ENCODE measurements at regions not wholly inside any gene's neighbourhood (a gene's known extent, or its start where the extent isn't known, plus 50 kb on each side); places are given as distances from the start of the nearest gene placed in this dataset.

DNA sequence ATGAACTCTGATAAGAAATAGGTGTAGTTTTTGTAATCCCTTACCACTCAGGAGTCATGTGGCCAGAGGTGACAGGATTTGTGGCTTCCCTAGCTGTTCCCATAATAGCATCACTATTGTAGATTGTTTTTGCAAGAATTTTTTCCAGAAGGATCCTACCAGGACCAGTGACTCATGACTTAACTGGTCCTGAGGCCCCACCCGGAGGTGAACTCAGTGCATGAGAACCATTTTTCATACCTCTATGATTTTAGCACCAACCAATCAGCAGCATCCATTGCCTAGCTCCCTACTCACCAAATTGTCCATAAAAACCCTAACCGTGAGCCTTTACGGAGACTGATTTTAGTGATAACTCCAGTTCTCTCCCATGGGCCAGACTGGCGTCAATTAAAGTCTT lies 484.8 kb downstream of the PSAT1 start:
- no peak for DNase-seq
- Histone ChIP-seq H3K4me3 (no peak overlapping the region), H3K9me3 (replicated peaks) (no peaks in the 10 kb centered on the region), H3K4me1 (no peaks in the 10 kb centered on the region), H3K27me3 (no peaks in the 10 kb centered on the region), H3K27ac (no peak overlapping the region), H3K36me3 (no peaks in the 10 kb centered on the region)

- DNase-seq = no peak
- Histone ChIP-seq H3K4me1 (no peaks in the 10 kb centered on the region), H3K4me3 (no peak overlapping the region), H3K27ac (no peak overlapping the region), H3K27me3 (no peaks in the 10 kb centered on the region), H3K36me3 (no peaks in the 10 kb centered on the region), H3K9me3 (replicated peaks) (no peaks in the 10 kb centered on the region)
These were observed 485.3 kb downstream of the PSAT1 start for GRCh38 chr9:78782234-78782633.

DNA sequence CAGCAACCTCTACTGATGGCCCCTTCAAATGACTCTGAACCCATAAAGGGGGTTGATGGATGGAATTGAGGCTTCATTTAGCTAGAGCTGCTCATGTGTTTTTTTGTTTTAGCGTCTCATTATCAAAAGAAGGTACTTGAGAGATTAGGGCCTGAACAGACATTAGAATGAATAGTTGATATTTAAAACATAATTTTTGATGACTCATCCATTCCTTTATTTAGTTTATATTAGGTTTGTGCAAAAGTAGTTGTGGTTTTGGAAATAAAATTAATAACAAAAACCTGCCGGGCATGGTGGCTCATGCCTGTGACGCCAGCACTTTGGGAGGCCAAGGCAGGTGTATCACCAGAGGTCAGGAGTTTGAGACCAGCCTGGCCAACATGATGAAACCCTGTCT lies 485.9 kb downstream of the PSAT1 start:
- no peaks in the 10 kb centered on the region for H3K4me1 ChIP-seq
- no peaks in the 10 kb centered on the region for H3K27me3 ChIP-seq
- no peak for DNase-seq

GRCh38 chr9:78783743-78784142 lies 486.8 kb downstream of the PSAT1 start:
- DNase-seq = peak in 1 of 2 experiments; percentile 17
- Histone ChIP-seq H3K4me1 (no peaks in the 10 kb centered on the region), H3K9me3 (replicated peaks) (no peaks in the 10 kb centered on the region), H3K27me3 (no peaks in the 10 kb centered on the region), H3K36me3 (no peaks in the 10 kb centered on the region), H3K4me3 (no peak overlapping the region), H3K27ac (no peak overlapping the region)

More for the DNA sequence above, 485.9 kb downstream of the PSAT1 start:
- Histone ChIP-seq H3K27ac (no peak overlapping the region), H3K36me3 (no peaks in the 10 kb centered on the region), H3K4me3 (no peak overlapping the region), H3K9me3 (replicated peaks) (no peaks in the 10 kb centered on the region)

DNA sequence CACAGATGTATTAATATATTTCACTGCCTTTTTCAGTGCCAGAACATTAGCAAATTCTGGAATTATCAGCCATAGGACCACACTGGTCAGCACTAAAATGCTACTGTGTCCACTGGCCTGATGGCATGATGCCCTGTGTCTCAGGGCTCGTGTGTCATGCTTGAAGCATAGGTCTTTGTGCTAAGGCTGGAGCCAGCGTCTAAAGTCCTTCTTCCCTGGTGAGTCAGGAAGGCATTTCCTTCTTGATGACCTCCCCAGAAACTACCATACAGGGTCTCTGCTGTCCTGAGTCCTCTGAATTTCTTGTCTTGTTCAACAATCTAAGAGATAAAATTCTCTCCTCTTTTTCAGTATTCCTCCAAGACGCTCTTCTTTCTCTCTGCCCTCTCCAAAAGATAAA lies 489.9 kb downstream of the PSAT1 start:
- Histone ChIP-seq H3K4me1 (no peaks in the 10 kb centered on the region), H3K27ac (no peak overlapping the region), H3K4me3 (no peak overlapping the region), H3K36me3 (no peaks in the 10 kb centered on the region), H3K27me3 (no peaks in the 10 kb centered on the region), H3K9me3 (replicated peaks) (no peaks in the 10 kb centered on the region)
- DNase-seq = no peak

DNA sequence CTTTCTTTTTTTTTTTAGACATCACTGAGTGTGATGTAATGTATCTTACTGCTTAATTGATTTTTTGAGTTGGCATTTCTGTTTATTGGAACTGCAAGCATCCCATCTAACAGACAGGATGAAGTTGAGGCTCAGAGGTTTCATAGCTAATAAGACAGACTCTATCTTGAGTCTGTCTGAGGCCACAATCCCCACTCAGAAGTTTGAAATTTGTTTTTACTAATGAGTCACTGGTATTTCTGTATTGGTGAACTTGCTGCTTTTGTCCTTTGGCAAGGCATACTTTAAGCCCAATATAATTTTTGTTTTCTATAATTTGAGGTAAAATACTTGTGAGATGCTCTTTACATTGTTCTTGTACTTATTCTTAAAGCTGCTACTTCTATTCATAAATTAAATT lies 491.2 kb downstream of the PSAT1 start:
- Histone ChIP-seq H3K27ac (no peak overlapping the region), H3K27me3 (no peaks in the 10 kb centered on the region), H3K36me3 (no peaks in the 10 kb centered on the region), H3K4me3 (no peak overlapping the region), H3K4me1 (no peaks in the 10 kb centered on the region), H3K9me3 (replicated peaks) (0 out of 2 replicates have a peak, but pooled peaks cover 2% of the 10 kb centered on the region)
- DNase-seq = no peak

GRCh38 chr9:78791779-78792178 lies 494.9 kb downstream of the PSAT1 start:
- Histone ChIP-seq H3K27me3 (no peaks in the 10 kb centered on the region), H3K4me3 (no peak overlapping the region), H3K9me3 (replicated peaks) (0 out of 2 replicates have a peak, but pooled peaks cover 2% of the 10 kb centered on the region), H3K4me1 (no peaks in the 10 kb centered on the region), H3K27ac (no peak overlapping the region), H3K36me3 (no peaks in the 10 kb centered on the region)
- no peak for DNase-seq

GRCh38 chr9:78792745-78793144 lies 495.8 kb downstream of the PSAT1 start:
- no peak for DNase-seq
- H3K36me3 ChIP-seq = no peaks in the 10 kb centered on the region
- H3K4me3 ChIP-seq = no peak overlapping the region
- no peaks in the 10 kb centered on the region for H3K27me3 ChIP-seq
- 0 out of 2 replicates have a peak, but pooled peaks cover 2% of the 10 kb centered on the region for H3K9me3 ChIP-seq (replicated peaks)
- H3K4me1 ChIP-seq = no peaks in the 10 kb centered on the region
- H3K27ac ChIP-seq = no peak overlapping the region

GRCh38 chr9:78805771-78806170 lies 508.8 kb downstream of the PSAT1 start:
- no peak for DNase-seq
- Histone ChIP-seq H3K27me3 (no peaks in the 10 kb centered on the region), H3K9me3 (replicated peaks) (no peaks in the 10 kb centered on the region), H3K27ac (no peak overlapping the region), H3K36me3 (no peaks in the 10 kb centered on the region), H3K4me1 (no peaks in the 10 kb centered on the region), H3K4me3 (no peak overlapping the region)

GRCh38 chr9:78806492-78807160 lies 509.7 kb downstream of the PSAT1 start:
- Histone ChIP-seq H3K9me3 (replicated peaks) (no peaks in the 10 kb centered on the region), H3K36me3 (no peaks in the 10 kb centered on the region), H3K27me3 (no peaks in the 10 kb centered on the region), H3K27ac (no peak overlapping the region), H3K4me3 (no peak overlapping the region), H3K4me1 (no peaks in the 10 kb centered on the region)
- peak in 1 of 2 experiments; percentile 29 for DNase-seq

GRCh38 chr9:78807286-78807685 lies 510.4 kb downstream of the PSAT1 start:
- H3K27me3 ChIP-seq = no peaks in the 10 kb centered on the region
- H3K27ac ChIP-seq = no peak overlapping the region
- no peaks in the 10 kb centered on the region for H3K9me3 ChIP-seq (replicated peaks)
- H3K4me3 ChIP-seq = no peak overlapping the region
- DNase-seq = no peak
- H3K4me1 ChIP-seq = no peaks in the 10 kb centered on the region
- no peaks in the 10 kb centered on the region for H3K36me3 ChIP-seq

DNA sequence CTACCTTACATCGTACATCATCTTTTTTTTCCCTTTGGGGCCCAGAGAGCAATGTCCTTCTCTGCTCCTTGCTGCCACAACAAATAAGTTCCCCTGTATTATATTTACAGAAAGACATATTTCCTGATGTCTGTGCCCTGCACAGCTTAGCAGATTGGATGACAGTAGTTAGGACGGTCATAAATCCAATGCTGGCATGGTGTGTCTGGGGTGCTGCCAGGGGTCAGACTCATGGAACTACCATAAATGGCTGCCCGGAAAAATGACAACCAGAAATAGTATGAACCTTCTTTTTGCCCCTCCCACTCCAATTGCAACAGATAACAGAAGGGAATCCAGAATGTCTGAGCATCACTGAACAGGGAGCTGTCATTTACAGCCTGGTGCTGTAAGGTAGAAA lies 511.1 kb downstream of the PSAT1 start:
- H3K9me3 ChIP-seq (replicated peaks) = no peaks in the 10 kb centered on the region
- H3K4me3 ChIP-seq = no peak overlapping the region
- H3K27me3 ChIP-seq = no peaks in the 10 kb centered on the region
- no peak for DNase-seq
- no peaks in the 10 kb centered on the region for H3K36me3 ChIP-seq
- H3K4me1 ChIP-seq = no peaks in the 10 kb centered on the region
- no peak overlapping the region for H3K27ac ChIP-seq

DNA sequence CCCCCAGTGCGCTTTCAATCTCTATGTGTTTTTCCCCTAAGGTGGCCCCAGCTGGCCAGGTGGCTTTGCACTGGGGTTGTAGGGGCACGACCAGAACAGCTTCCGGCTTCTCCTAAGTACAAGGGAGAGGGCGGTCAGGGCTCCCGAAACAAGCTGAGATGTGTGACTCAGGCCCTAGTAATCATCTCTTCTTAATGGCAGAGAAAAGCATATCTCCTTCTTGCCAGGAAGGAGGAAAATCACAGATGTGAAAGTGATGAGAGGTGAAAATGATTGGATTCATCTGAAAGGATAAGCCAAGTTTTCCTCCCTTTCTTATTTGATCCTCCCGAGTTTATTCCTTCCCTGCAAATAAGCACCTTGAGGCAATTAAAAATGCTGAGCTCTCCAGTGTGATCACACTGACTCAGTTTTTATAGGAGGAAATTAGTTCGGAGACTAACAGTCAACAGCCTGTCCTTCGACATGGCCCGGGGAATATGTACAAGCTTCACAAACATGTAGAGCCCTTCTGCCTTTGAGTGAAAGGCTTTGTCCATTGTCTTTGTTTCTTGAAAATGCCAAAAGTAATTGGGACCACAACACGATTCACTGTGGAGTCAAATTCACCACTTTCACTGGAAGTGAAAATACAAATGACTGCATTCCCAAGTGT lies 514.8 kb downstream of the PSAT1 start:
- Histone ChIP-seq H3K36me3 (no peaks in the 10 kb centered on the region), H3K4me3 (no peak overlapping the region), H3K4me1 (no peaks in the 10 kb centered on the region), H3K27ac (no peak overlapping the region), H3K27me3 (no peaks in the 10 kb centered on the region), H3K9me3 (replicated peaks) (no peaks in the 10 kb centered on the region)
- DNase-seq = no peak

GRCh38 chr9:78812665-78813064 lies 515.7 kb downstream of the PSAT1 start:
- H3K36me3 ChIP-seq = no peaks in the 10 kb centered on the region
- H3K27me3 ChIP-seq = no peaks in the 10 kb centered on the region
- H3K27ac ChIP-seq = no peak overlapping the region
- no peak for DNase-seq
- no peak overlapping the region for H3K4me3 ChIP-seq
- H3K4me1 ChIP-seq = no peaks in the 10 kb centered on the region
- H3K9me3 ChIP-seq (replicated peaks) = no peaks in the 10 kb centered on the region

DNA sequence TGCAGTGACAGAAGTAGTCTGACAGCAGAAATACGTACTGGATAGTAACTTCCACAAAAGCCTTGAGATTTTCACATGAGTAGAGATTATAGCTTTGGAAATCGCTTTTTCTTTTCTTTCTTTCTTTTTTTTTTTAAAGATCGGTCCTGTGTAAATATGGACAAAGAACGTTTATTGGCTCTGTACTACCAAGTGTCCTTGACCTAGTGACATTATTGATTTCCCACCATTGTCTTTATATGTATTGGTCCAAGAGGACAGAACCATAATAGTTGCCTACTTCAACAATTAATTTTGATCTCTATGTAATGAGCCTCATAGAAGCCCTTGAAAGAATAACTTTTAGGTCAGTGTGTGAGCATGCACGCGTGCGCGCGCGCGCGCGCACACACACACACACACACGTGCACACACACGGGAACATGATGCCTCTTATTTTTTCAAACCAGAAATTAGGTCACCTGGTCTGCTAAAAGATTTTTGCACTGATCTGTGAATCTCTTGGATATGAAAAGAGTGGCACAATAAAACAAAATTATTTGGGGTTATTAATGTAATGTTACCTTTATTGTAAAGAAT lies 516.8 kb downstream of the PSAT1 start:
- no peak overlapping the region for H3K4me3 ChIP-seq
- no peak overlapping the region for H3K27ac ChIP-seq
- H3K36me3 ChIP-seq = no peaks in the 10 kb centered on the region
- H3K27me3 ChIP-seq = no peaks in the 10 kb centered on the region
- no peak for DNase-seq
- H3K4me1 ChIP-seq = no peaks in the 10 kb centered on the region
- H3K9me3 ChIP-seq (replicated peaks) = no peaks in the 10 kb centered on the region
